Astrocyte (in vitro differentiated cells and primary cell): ENCODE measurements at regions not wholly inside any gene's neighbourhood (a gene's known extent, or its start where the extent isn't known, plus 50 kb on each side); places are given as distances from the start of the nearest gene placed in this dataset.

Source experiments
- DNase-seq: peaks from one replicate; pipeline ENCODE4 v3.0.0-alpha.2; 2010; ENCODE audit warnings: low read depth
- FAIRE-seq: peaks from 2 replicates; lab custom pipeline; 2011; peaks lifted over from hg19 to GRCh38; lab: Jason Lieb, UNC
- H2AFZ ChIP-seq: 2 replicates; pipeline ENCODE4 v1.6.0; 2012; ENCODE audit warnings: low read depth, low read length, inconsistent platforms
- H3K27ac ChIP-seq: 2 replicates; pipeline ENCODE4 v1.5.1; 2011; ENCODE audit warnings: low read depth, low read length, inconsistent platforms
- H3K27me3 ChIP-seq: 2 replicates; pipeline ENCODE4 v1.6.0; 2011; ENCODE audit warnings: low read length, inconsistent platforms; ENCODE audit not compliant: insufficient read depth
- H3K36me3 ChIP-seq: 2 replicates; pipeline ENCODE4 v1.5.1; 2011; ENCODE audit warnings: low read length, inconsistent platforms; ENCODE audit not compliant: insufficient read depth
- H3K4me1 ChIP-seq: 2 replicates; pipeline ENCODE4 v1.5.1; 2011; ENCODE audit warnings: low read length, inconsistent platforms; ENCODE audit not compliant: insufficient read depth
- H3K4me2 ChIP-seq: 2 replicates; pipeline ENCODE4 v1.6.0; 2012; ENCODE audit warnings: low read length, inconsistent platforms
- H3K4me3 ChIP-seq: 2 replicates; pipeline ENCODE4 v1.5.1; 2011; ENCODE audit warnings: low read depth, mild to moderate bottlenecking, low read length, inconsistent platforms; ENCODE audit not compliant: insufficient read depth
- H3K79me2 ChIP-seq: 2 replicates; pipeline ENCODE4 v1.6.0; 2012; ENCODE audit warnings: mild to moderate bottlenecking, low read length, inconsistent platforms; ENCODE audit not compliant: insufficient read depth
- H3K9ac ChIP-seq: 2 replicates; pipeline ENCODE4 v1.6.0; 2012; ENCODE audit warnings: mild to moderate bottlenecking, low read length, inconsistent platforms
- H3K9me3 ChIP-seq: 2 replicates; pipeline ENCODE4 v1.5.1; 2012; ENCODE audit warnings: low read depth, mild to moderate bottlenecking, low read length, inconsistent platforms; ENCODE audit not compliant: insufficient read depth
- H4K20me1 ChIP-seq: 2 replicates; pipeline ENCODE4 v1.6.0; 2012; ENCODE audit warnings: low read length, inconsistent platforms; ENCODE audit not compliant: insufficient read depth
- H3K27ac Mint-ChIP-seq: one replicate; pipeline ENCODE4 v1.8.0; 2021; ENCODE audit warnings: mild to moderate bottlenecking, mixed read lengths; ENCODE audit not compliant: unreplicated experiment
- H3K27me3 Mint-ChIP-seq: one replicate; pipeline ENCODE4 v1.8.0; 2021; ENCODE audit warnings: low read depth, mixed read lengths; ENCODE audit not compliant: unreplicated experiment
- H3K36me3 Mint-ChIP-seq: one replicate; pipeline ENCODE4 v1.8.0; 2021; ENCODE audit warnings: low read depth, mixed read lengths; ENCODE audit not compliant: unreplicated experiment
- H3K4me1 Mint-ChIP-seq: one replicate; pipeline ENCODE4 v1.8.0; 2021; ENCODE audit warnings: low read depth, mixed read lengths; ENCODE audit not compliant: unreplicated experiment
- H3K4me3 Mint-ChIP-seq: one replicate; pipeline ENCODE4 v1.8.0; 2021; ENCODE audit warnings: mild to moderate bottlenecking, moderate library complexity, mixed read lengths; ENCODE audit not compliant: unreplicated experiment
- H3K9me3 Mint-ChIP-seq: one replicate; pipeline ENCODE4 v1.8.0; 2021; ENCODE audit warnings: mild to moderate bottlenecking, mixed read lengths; ENCODE audit not compliant: unreplicated experiment
- CTCF ChIP-seq: IDR thresholded peaks from 2 replicates; pipeline ENCODE4 v1.5.1; 2011; ENCODE audit warnings: low read depth, mild to moderate bottlenecking, inconsistent platforms, low read length, moderate library complexity; ENCODE audit not compliant: insufficient read depth
- EZH2 ChIP-seq: IDR thresholded peaks from 2 replicates; pipeline ENCODE4 v1.6.1; 2012; ENCODE audit warnings: mild to moderate bottlenecking, low read length, inconsistent platforms; ENCODE audit not compliant: insufficient read depth

- no peak for FAIRE-seq
- no peak for TF ChIP-seq CTCF
- Mint-ChIP-seq H3K4me1 (peaks cover 32% of the 10 kb centered on the region), H3K9me3 (peaks cover 3% of the 10 kb centered on the region), H3K36me3 (no peaks in the 10 kb centered on the region), H3K27ac (no peak overlapping the region), H3K27me3 (no peaks in the 10 kb centered on the region), H3K4me3 (no peak overlapping the region)
- H3K4me2 ChIP-seq: no peak overlapping the region
- H3K79me2 ChIP-seq: no peaks in the 10 kb centered on the region
- H2AFZ ChIP-seq: no peak overlapping the region
- H3K27me3 ChIP-seq: no peaks in the 10 kb centered on the region
- DNase-seq: no peak
- no peaks in the 10 kb centered on the region for H3K36me3 ChIP-seq
- no peaks in the 10 kb centered on the region for H4K20me1 ChIP-seq
- H3K9me3 ChIP-seq: no peaks in the 10 kb centered on the region
- H3K4me1 ChIP-seq: no peaks in the 10 kb centered on the region
- no peak overlapping the region for H3K9ac ChIP-seq
- H3K27ac ChIP-seq: no peak overlapping the region
- no peak overlapping the region for H3K4me3 ChIP-seq
Measured at GRCh38 chr3:34780294-34780693, 859.0 kb upstream of the ARPP21 start.

- H3K4me1 ChIP-seq: no peaks in the 10 kb centered on the region
- no peak overlapping the region for H3K4me3 ChIP-seq
- no peak overlapping the region for H2AFZ ChIP-seq
- H3K4me2 ChIP-seq: no peak overlapping the region
- H3K9ac ChIP-seq: no peak overlapping the region
- no peaks in the 10 kb centered on the region for H3K9me3 ChIP-seq
- no peaks in the 10 kb centered on the region for H3K27me3 Mint-ChIP-seq
- H3K36me3 Mint-ChIP-seq: no peaks in the 10 kb centered on the region
- TF ChIP-seq EZH2 (no peak), CTCF (no peak)
- H3K27me3 ChIP-seq: no peaks in the 10 kb centered on the region
- H3K27ac Mint-ChIP-seq: peak overlapping the region; percentile 49
- DNase-seq: peak; percentile 1
- H3K4me3 Mint-ChIP-seq: no peak overlapping the region
- H3K4me1 Mint-ChIP-seq: peaks cover 32% of the 10 kb centered on the region
- no peaks in the 10 kb centered on the region for H3K36me3 ChIP-seq
- no peaks in the 10 kb centered on the region for H4K20me1 ChIP-seq
- FAIRE-seq: no peak
- no peaks in the 10 kb centered on the region for H3K79me2 ChIP-seq
- no peak overlapping the region for H3K27ac ChIP-seq
- H3K9me3 Mint-ChIP-seq: no peaks in the 10 kb centered on the region
Measured at GRCh38 chr3:34780973-34781372, 858.4 kb upstream of the ARPP21 start.

DNA sequence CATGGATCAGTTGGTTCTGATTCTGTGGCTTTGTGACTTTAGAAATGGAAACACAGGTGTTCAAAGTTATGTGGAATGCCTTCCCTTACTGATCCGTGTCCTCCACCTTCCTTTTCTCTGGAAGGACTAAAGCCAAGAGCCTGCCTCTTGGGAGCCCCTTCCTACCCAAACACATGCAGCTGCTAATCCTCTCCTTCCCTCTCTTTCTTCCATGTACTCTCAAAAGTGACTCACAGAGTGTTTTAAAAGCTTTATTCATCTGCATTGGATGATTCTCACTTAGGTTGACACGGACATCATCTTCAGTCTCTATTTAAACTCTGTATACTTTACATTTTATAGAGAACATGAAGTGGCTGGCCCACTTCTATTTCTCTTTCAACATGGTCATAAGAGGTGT lies 856.5 kb upstream of the ARPP21 start:
- Histone ChIP-seq H3K9ac (no peak overlapping the region), H3K4me3 (no peak overlapping the region), H3K27me3 (no peaks in the 10 kb centered on the region), H2AFZ (no peak overlapping the region), H3K27ac (no peak overlapping the region), H3K4me2 (no peak overlapping the region), H3K9me3 (no peaks in the 10 kb centered on the region), H4K20me1 (no peaks in the 10 kb centered on the region), H3K36me3 (no peaks in the 10 kb centered on the region), H3K4me1 (no peaks in the 10 kb centered on the region), H3K79me2 (no peaks in the 10 kb centered on the region)
- Mint-ChIP-seq H3K27me3 (no peaks in the 10 kb centered on the region), H3K36me3 (no peaks in the 10 kb centered on the region), H3K9me3 (no peaks in the 10 kb centered on the region), H3K4me1 (peaks cover 32% of the 10 kb centered on the region), H3K27ac (peak overlapping the region; percentile 36), H3K4me3 (no peak overlapping the region)
- TF ChIP-seq CTCF: no peak
- no peak for TF ChIP-seq EZH2
- no peak for DNase-seq
- FAIRE-seq: no peak
